Activated T-helper 1 cell treated with Interleukin-2 at 50 U/mL for 16 hours (primary cell): ENCODE measurements at regions not wholly inside any gene's neighbourhood (a gene's known extent, or its start where the extent isn't known, plus 50 kb on each side); places are given as distances from the start of the nearest gene placed in this dataset.
"Not testable (repeated sequence)": the region's sequence is repeated elsewhere in the genome, so short reads cannot be mapped to it uniquely, and the experiment has no call there.

ENCODE experiments used
- DNase-seq: peaks from one replicate; pipeline ENCODE4 v3.0.0-alpha.2; 2020; ENCODE audit warnings: low read depth

GRCh38 chr9:71508141-71508540, 260.2 kb downstream of the CEMIP2 start:
- DNase-seq = not testable (repeated sequence)

DNA sequence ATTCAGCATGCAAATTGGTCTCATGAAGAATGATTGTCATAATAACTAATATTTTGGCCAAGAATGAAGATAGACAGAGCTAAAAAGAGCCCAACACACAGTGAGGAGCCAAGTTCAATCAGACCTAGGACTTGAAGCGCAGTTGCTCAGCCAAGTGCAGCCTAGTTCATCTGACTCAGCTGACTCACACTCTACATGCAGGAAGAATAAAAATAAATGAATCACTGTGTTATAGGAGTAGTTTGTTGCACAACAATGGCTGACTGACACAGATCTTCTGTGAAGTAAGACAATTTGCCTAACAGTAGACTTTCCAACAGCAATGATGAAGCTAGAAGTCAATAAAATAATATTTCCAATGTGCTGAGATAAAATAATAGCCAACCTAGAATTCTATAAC, 261.5 kb downstream of the CEMIP2 start:
- DNase-seq = no peak

- no peak for DNase-seq
These were observed 263.7 kb downstream of the CEMIP2 start for GRCh38 chr9:71504636-71505035.

DNA sequence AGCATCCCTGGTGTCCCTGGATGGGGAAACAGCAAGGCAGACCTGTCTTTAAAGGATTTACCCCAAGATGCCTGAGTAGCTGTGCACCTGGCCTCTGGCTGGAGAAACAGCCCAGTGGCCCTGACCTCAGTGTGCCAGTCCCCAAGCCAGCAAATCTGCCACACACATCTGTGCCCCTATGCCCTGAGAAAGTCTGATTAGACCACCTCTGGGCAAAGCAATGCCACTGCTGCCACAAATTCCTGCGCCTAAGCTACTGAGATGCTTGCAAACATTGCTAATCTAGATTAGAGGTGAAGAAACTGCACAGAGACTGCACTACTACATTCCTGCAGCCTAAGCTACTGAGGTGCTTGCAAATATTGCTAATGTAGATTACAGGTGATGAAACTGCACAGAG, 269.6 kb downstream of the CEMIP2 start:
- no peak for DNase-seq

- DNase-seq = no peak
These were observed 277.5 kb downstream of the CEMIP2 start for GRCh38 chr9:71490810-71491209.

DNA sequence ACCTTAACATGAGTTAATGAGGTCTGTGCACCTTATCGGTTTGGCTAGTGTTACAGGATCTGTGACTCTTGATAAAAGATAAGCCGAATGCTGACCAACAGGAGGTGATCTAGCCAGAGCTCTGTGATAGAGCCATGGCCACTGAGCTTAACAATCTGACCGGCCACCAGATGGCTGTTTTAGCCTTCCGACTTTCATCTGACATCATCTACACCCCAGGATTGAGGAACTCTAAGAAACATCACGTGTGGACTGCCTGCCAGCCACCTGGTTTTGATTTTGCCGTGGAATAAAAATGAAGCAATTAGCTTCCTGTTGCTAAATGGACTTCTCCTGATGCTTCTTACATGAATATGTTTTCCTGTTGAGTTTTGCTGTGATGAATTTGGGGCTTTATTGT, 281.3 kb downstream of the CEMIP2 start:
- no peak for DNase-seq

GRCh38 chr9:71485326-71485725, 283.0 kb downstream of the CEMIP2 start:
- DNase-seq = no peak

- no peak for DNase-seq
These were observed 284.9 kb downstream of the CEMIP2 start for GRCh38 chr9:71483436-71483835.

DNA sequence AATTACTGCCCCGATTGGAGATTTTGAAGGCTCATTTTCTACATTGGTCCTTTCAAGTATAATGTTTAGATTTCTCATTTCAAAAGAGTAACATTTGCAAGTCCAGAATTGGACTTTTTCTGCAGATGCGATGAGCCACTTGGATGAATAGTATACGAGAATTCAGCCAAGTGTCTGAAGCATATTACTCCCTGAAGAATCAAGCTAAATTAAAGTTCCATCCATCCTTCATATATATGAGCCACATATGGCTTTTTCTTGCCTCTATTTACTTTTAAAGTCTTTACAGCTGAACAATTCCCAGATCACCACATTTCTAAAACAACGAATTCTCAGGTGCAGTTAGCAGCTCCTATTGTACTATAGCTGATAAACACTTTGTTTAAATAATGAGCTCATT, 288.7 kb downstream of the CEMIP2 start:
- DNase-seq = no peak

DNA sequence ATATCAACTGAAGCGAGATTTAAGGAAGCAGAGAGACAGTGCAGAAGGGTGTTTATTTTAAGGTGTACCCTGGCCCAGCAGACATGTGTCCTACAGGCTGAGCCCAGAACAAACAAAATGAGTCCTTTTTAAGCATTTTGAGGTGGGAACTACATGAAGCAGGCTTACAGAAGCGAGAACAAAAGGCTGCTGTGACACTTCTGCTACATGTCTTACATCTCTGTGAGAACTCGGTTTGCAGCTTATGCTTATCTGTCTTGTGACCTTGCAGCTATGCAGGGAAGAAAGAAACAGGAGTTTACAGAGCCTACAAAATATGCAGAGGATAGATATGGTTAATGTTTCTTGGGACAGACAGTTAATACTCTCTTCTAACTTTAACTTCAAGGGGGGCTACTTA, 295.9 kb downstream of the CEMIP2 start:
- no peak for DNase-seq

DNA sequence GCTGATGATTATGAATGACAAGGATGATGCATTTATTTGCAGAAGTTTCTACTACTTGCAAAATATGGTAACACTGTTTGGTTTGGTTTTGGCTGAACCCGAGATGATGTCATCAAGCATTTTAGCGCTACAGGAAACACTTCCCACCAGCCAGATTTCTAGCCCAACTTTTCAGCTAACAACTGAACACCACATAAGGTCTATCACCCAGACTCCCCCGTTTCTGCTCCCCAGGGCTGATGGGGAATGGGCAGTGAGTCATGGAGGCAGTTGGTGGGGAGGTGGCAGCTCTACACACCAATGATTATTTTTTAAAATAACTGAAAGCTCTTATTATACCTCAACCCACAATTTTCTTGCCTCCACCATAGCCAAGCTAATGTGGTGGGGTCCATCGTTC, 302.9 kb downstream of the CEMIP2 start:
- no peak for DNase-seq

GRCh38 chr9:71459082-71459481, 309.2 kb downstream of the CEMIP2 start:
- no peak for DNase-seq

GRCh38 chr9:71446473-71447411, 321.6 kb downstream of the CEMIP2 start:
- DNase-seq = no peak

- DNase-seq = no peak
These were observed 322.2 kb downstream of the CEMIP2 start for GRCh38 chr9:71446106-71446472.

DNA sequence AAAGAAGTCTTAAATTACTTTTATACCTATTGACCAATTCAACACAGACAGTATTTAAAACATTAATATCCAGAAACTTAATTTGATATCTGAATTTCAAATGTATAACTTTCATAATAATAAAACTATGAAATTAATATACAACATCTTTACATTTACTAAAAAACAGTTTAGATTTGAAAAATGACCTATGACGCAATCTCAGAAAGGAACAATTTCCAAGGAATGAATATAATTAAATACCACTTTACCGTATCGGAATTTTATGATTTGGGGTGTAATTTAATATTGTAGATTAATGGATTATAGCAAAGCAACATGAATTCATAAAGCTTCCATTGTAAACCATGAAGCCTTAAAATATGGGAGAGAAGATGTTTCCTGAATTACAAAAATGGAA, 321.5 kb upstream of the TRPM3 start:
- no peak for DNase-seq

GRCh38 chr9:71441266-71441665, 319.8 kb upstream of the TRPM3 start:
- DNase-seq = no peak

- DNase-seq = no peak
These were observed 310.5 kb upstream of the TRPM3 start for GRCh38 chr9:71431931-71432330.

DNA sequence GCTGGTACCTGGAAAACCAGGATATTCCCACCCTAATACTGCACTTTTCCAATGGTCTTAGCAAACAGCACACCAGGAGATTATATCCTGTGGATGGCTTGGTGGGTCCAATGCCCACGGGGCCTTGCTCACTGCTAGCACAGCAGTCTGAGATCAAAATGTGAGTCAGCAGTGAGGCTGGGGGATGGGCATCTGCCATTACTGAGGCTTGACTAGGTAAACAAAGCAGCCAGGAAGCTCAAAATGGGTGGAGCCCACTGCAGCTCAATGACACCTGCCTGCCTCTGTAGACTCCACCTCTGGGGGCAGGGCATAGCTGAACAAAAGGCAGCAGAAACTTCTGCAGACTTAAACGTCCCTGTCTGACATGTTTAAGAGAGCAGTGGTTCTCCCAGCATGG, 285.9 kb upstream of the TRPM3 start:
- not testable (repeated sequence) for DNase-seq

GRCh38 chr9:71403106-71403505, 281.7 kb upstream of the TRPM3 start:
- no peak for DNase-seq

DNA sequence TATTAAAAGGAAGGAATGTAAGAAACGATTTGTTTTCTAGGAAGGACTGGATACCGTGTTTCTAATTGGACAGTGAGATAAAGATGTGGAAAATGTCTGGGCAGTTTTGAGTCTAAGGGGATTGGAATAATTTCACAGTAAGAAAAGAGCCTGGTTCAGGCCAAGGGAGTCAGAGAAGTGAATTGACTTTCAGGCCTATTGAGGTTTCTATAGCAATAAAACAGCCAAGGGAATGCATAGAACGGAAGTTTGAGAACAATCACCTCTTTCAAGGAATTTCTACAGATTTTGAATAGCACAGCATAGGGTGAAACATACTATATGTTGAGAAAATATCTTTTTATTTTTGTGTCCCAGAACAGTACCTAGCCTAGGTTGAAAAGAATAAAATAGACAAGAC, 271.6 kb upstream of the TRPM3 start:
- no peak for DNase-seq

DNA sequence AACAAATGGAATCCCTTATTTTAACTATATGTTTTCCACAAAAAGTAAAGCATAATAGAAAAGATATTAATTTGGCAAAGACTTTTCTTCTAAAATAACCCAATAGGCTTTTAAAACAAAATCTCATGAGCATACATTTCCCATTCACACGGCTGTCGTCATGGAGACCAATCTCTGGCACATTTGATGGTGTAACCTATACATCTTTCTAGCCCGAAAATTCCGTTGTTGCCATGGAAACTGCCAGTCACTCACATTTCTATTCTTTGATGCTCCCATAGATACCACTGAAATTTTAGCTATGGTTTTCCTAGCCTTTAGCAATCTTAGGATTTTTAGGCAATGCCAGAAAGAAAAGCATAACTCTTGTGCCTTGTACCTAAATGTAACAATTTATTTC, 262.9 kb upstream of the TRPM3 start:
- no peak for DNase-seq

DNA sequence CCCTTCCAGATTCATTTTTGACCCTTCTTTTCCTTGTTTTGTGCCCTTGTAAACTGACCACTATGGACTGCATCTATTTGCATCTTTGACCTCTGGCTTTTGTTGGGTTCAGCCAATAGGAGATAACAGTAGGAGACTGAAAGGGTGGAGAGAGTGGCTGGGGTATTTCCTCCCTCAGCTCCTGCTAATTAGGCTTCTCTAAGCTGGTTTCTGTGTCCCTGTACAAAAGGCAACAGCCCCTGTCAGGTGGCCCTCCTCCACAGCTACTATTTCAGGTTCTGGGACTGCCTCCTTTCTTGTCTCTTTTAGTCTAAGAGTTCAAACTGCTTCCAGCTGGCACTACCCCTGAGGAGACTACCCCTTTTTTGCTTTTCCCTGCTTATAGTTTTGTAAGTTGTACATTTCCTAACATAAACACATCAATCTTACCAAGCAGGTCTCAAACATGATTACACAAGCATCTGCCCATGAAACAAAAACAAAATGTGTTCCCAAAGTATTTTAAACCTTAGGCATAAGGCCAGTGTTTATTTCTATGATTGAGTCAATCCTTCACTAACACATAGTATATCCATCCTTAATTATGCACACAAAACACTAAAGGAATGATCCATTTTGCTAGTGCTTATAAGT, 262.0 kb upstream of the TRPM3 start:
- no peak for DNase-seq

GRCh38 chr9:71368157-71368556, 246.7 kb upstream of the TRPM3 start:
- no peak for DNase-seq
